ENCODE measurements at regions not wholly inside any gene's neighbourhood (a gene's known extent, or its start where the extent isn't known, plus 50 kb on each side); places are given as distances from the start of the nearest gene placed in this dataset.
A peak's percentile ranks its signal among the peaks of the same experiment; 100 is the strongest.

GRCh38 chr5:74977471-74977870, 74.9 kb downstream of the GCNT4 start:
- no peak overlapping the region for H3K27ac Mint-ChIP-seq (ENCODE audit: unreplicated experiment)
- DNase-seq = no peak
- CTCF ChIA-PET = interaction anchor here (0.6 to 1.1 kb wide), 2 partner anchors 29 to 42 kb away, joined by 3 read pairs; no protein-coding TSS in a partner anchor
- intact Hi-C loops (cut with micrococcal nuclease; ENCODE audit: unreplicated experiment) = no loop called here
- H3K4me1 Mint-ChIP-seq (ENCODE audit: low read depth, unreplicated experiment) = peaks cover 19% of the 10 kb centered on the region
- BruUV-seq (replicated peaks) = no TSS peak
- H3K9me3 Mint-ChIP-seq (ENCODE audit: low read depth, unreplicated experiment) = peaks cover 9% of the 10 kb centered on the region
- H3K36me3 Mint-ChIP-seq (ENCODE audit: insufficient read depth, unreplicated experiment) = no peaks in the 10 kb centered on the region
- H3K27me3 Mint-ChIP-seq (ENCODE audit: unreplicated experiment) = no peaks in the 10 kb centered on the region
- no peak for TF ChIP-seq CTCF (IDR thresholded peaks at IDR 0.05; ENCODE audit: unreplicated experiment)
- no peak overlapping the region for H3K4me3 Mint-ChIP-seq (ENCODE audit: low read depth, unreplicated experiment)

GRCh38 chr5:74976651-74977050, 75.7 kb downstream of the GCNT4 start:
- Mint-ChIP-seq H3K27ac (ENCODE audit: unreplicated experiment) (no peak overlapping the region), H3K4me3 (ENCODE audit: low read depth, unreplicated experiment) (no peak overlapping the region), H3K27me3 (ENCODE audit: unreplicated experiment) (no peaks in the 10 kb centered on the region), H3K36me3 (ENCODE audit: insufficient read depth, unreplicated experiment) (no peaks in the 10 kb centered on the region), H3K4me1 (ENCODE audit: low read depth, unreplicated experiment) (peaks cover 22% of the 10 kb centered on the region), H3K9me3 (ENCODE audit: low read depth, unreplicated experiment) (peaks cover 9% of the 10 kb centered on the region)
- no peak for TF ChIP-seq CTCF (IDR thresholded peaks at IDR 0.05; ENCODE audit: unreplicated experiment)
- CTCF ChIA-PET = no interaction called here
- BruUV-seq (replicated peaks) = no TSS peak
- DNase-seq = no peak
- intact Hi-C loops (cut with micrococcal nuclease; ENCODE audit: unreplicated experiment) = no loop called here

- peaks cover 4% of the 10 kb centered on the region for H3K36me3 Mint-ChIP-seq (ENCODE audit: insufficient read depth, unreplicated experiment)
- intact Hi-C loops (cut with micrococcal nuclease; ENCODE audit: unreplicated experiment) = no loop called here
- no peak for DNase-seq
- H3K9me3 Mint-ChIP-seq (ENCODE audit: low read depth, unreplicated experiment) = peaks cover 9% of the 10 kb centered on the region
- no TSS peak for BruUV-seq (replicated peaks)
- H3K4me3 Mint-ChIP-seq (ENCODE audit: low read depth, unreplicated experiment) = no peak overlapping the region
- H3K27ac Mint-ChIP-seq (ENCODE audit: unreplicated experiment) = peak overlapping the region; percentile 5
- no peaks in the 10 kb centered on the region for H3K27me3 Mint-ChIP-seq (ENCODE audit: unreplicated experiment)
- H3K4me1 Mint-ChIP-seq (ENCODE audit: low read depth, unreplicated experiment) = peaks cover 32% of the 10 kb centered on the region
- CTCF ChIA-PET = no interaction called here
- no peak for TF ChIP-seq CTCF (IDR thresholded peaks at IDR 0.05; ENCODE audit: unreplicated experiment)
Measured at GRCh38 chr5:74975582-74975981, 76.8 kb downstream of the GCNT4 start.

GRCh38 chr5:74974451-74975091, 77.8 kb downstream of the GCNT4 start:
- CTCF ChIA-PET = no interaction called here
- no peak overlapping the region for H3K27ac Mint-ChIP-seq (ENCODE audit: unreplicated experiment)
- peaks cover 41% of the 10 kb centered on the region for H3K4me1 Mint-ChIP-seq (ENCODE audit: low read depth, unreplicated experiment)
- BruUV-seq (replicated peaks) = no TSS peak
- H3K4me3 Mint-ChIP-seq (ENCODE audit: low read depth, unreplicated experiment) = no peak overlapping the region
- no peak for TF ChIP-seq CTCF (IDR thresholded peaks at IDR 0.05; ENCODE audit: unreplicated experiment)
- peaks cover 9% of the 10 kb centered on the region for H3K9me3 Mint-ChIP-seq (ENCODE audit: low read depth, unreplicated experiment)
- H3K36me3 Mint-ChIP-seq (ENCODE audit: insufficient read depth, unreplicated experiment) = peaks cover 4% of the 10 kb centered on the region
- H3K27me3 Mint-ChIP-seq (ENCODE audit: unreplicated experiment) = no peaks in the 10 kb centered on the region
- intact Hi-C loops (cut with micrococcal nuclease; ENCODE audit: unreplicated experiment) = loop anchor here (5.0 kb wide), 2 partner anchors 43 to 63 kb away; no protein-coding TSS in a partner anchor
- no peak for DNase-seq
